ENCODE measurements at regions not wholly inside any gene's neighbourhood (a gene's known extent, or its start where the extent isn't known, plus 50 kb on each side); places are given as distances from the start of the nearest gene placed in this dataset.

DNA sequence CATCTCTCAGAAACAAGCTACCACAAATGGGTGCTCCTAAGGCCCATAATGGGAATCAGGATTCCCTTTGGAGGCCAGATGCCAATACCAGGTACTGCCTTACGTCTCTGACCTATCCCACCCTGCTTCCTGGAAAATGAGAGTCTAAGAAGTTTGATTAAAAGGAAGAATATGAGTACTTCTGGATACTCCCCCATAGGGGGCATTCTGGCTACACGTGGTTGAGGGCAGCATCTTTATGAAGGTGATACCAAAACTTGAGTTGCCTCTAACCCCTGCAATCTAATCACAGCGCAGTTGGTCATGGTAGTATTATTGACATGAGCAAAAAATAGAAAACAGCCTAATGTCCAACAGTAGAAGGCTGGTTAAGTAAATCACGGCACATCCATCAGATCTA lies 184.2 kb upstream of the LHX5 start:
- no peak for DNase-seq
- H3K36me3 Mint-ChIP-seq (ENCODE audit: insufficient read depth in 1 of 3, low read depth in 3 of 3): peaks cover 7 to 26% (median 7%) of the 10 kb centered on the region in 3 experiments
- Histone ChIP-seq H3K27ac (ENCODE audit: insufficient read length, low read depth, low read length) (no peak overlapping the region), H2BK15ac (ENCODE audit: low read depth, low read length) (no peak overlapping the region), H4K5ac (ENCODE audit: insufficient read length, low read depth, low read length) (no peak overlapping the region), H3K79me1 (ENCODE audit: insufficient read depth, low read depth, low read length, poor library complexity, severe bottlenecking) (no peaks in the 10 kb centered on the region), H3K4ac (ENCODE audit: low read depth, low read length) (no peak overlapping the region), H2AFZ (ENCODE audit: low read length) (no peak overlapping the region), H3T11ph (ENCODE audit: low read length) (no peak overlapping the region), H3K18ac (ENCODE audit: insufficient read length, low read depth, low read length) (no peak overlapping the region), H2BK120ac (ENCODE audit: low read depth, low read length, poor library complexity, severe bottlenecking) (no peak overlapping the region), H2BK12ac (ENCODE audit: insufficient read length, low read depth, low read length) (no peak overlapping the region), H3K14ac (ENCODE audit: insufficient read depth, low read length) (no peak overlapping the region), H4K20me1 (ENCODE audit: control insufficient read depth, insufficient read depth, insufficient read length) (no peaks in the 10 kb centered on the region), H2BK5ac (ENCODE audit: insufficient read length, low read length) (no peak overlapping the region), H3K56ac (ENCODE audit: insufficient read length, low read depth, low read length) (no peak overlapping the region), H2BK20ac (ENCODE audit: low read depth, low read length, poor library complexity, severe bottlenecking) (no peak overlapping the region), H3K4me1 (ENCODE audit: insufficient read depth, low read length) (no peaks in the 10 kb centered on the region), H4K91ac (ENCODE audit: insufficient read length, low read depth, low read length) (no peak overlapping the region), H3K27me3 (ENCODE audit: insufficient read depth, low read length) (no peaks in the 10 kb centered on the region), H3K79me2 (ENCODE audit: insufficient read depth, low read length) (no peaks in the 10 kb centered on the region), H3K9me3 (ENCODE audit: control insufficient read depth, low read depth, low read length) (no peaks in the 10 kb centered on the region), H3K23me2 (ENCODE audit: insufficient read length, low read depth, low read length, poor library complexity, severe bottlenecking) (no peaks in the 10 kb centered on the region), H3K23ac (ENCODE audit: insufficient read length, low read depth, low read length) (no peak overlapping the region), H3K9ac (ENCODE audit: extremely low read depth, insufficient read length, low read length) (no peak overlapping the region), H4K8ac (replicated peaks; ENCODE audit: insufficient read length, low read depth, low read length) (no peak overlapping the region), H3K4me2 (ENCODE audit: insufficient read depth, insufficient read length, low read length) (no peak overlapping the region), H2AK5ac (ENCODE audit: insufficient read length, low read length) (no peak overlapping the region)
- peaks cover 14 to 25% of the 10 kb centered on the region in 2 experiments for H3K9me3 Mint-ChIP-seq
- WGBS (ENCODE audit: extremely low coverage, insufficient read length, low lambda C conversion rate): no CpG with 5 or more reads among the region's 4 CpGs
- no peaks in the 10 kb centered on the region; a peak in 1 of 4 replicates for H3K4me1 Mint-ChIP-seq
- TF ChIP-seq, protein P1, sequence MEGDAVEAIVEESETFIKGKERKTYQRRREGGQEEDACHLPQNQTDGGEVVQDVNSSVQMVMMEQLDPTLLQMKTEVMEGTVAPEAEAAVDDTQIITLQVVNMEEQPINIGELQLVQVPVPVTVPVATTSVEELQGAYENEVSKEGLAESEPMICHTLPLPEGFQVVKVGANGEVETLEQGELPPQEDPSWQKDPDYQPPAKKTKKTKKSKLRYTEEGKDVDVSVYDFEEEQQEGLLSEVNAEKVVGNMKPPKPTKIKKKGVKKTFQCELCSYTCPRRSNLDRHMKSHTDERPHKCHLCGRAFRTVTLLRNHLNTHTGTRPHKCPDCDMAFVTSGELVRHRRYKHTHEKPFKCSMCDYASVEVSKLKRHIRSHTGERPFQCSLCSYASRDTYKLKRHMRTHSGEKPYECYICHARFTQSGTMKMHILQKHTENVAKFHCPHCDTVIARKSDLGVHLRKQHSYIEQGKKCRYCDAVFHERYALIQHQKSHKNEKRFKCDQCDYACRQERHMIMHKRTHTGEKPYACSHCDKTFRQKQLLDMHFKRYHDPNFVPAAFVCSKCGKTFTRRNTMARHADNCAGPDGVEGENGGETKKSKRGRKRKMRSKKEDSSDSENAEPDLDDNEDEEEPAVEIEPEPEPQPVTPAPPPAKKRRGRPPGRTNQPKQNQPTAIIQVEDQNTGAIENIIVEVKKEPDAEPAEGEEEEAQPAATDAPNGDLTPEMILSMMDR (conservative IDR thresholded peaks at IDR 0.05): peak; percentile 45; the same call in 2 of the 3 replicates
- no peak overlapping the region for H3K27ac Mint-ChIP-seq
- peaks cover 22% of the 10 kb centered on the region for H3K27me3 Mint-ChIP-seq (ENCODE audit: low read depth)
- no peak overlapping the region for H3K4me3 Mint-ChIP-seq

Data from H9 (cell line).